AG04450 (cell line): ENCODE measurements at regions not wholly inside any gene's neighbourhood (a gene's known extent, or its start where the extent isn't known, plus 50 kb on each side); places are given as distances from the start of the nearest gene placed in this dataset.

ENCODE experiments used
- CTCF ChIA-PET: fragments of 300-600, 350-600 bp; formaldehyde crosslinking; extraction: SDS; loops from one replicate; lab custom pipeline; 2022; ENCODE audit warnings: antibody characterized with exemption, inconsistent platforms; lab: Charles Lee
- POLR2A ChIA-PET: fragments of 350-600 bp; formaldehyde crosslinking; extraction: SDS; loops from one replicate; lab custom pipeline; 2021; ENCODE audit warnings: antibody characterized with exemption, inconsistent platforms; lab: Yijun Ruan, JAX
- DNase-seq: peaks from one replicate; pipeline ENCODE4 v3.0.0-alpha.2; 2011; ENCODE audit warnings: low read depth, low spot score
- H3K27ac ChIP-seq: one replicate; pipeline ENCODE4 v1.5.1; 2012; ENCODE audit warnings: low read depth, low read length, control low read depth
- H3K27me3 ChIP-seq: one replicate; pipeline ENCODE4 v1.6.0; 2012; ENCODE audit warnings: low read length; ENCODE audit not compliant: control insufficient read depth, insufficient read depth
- H3K4me3 ChIP-seq: 2 replicates; pipeline ENCODE4 v1.5.1; 2011; ENCODE audit warnings: mild to moderate bottlenecking, low read depth, low read length, control low read depth
- H3K9me3 ChIP-seq: 2 replicates; pipeline ENCODE4 v1.5.1; 2012; ENCODE audit warnings: low read length; ENCODE audit not compliant: control insufficient read depth, insufficient read depth
- CTCF ChIP-seq: IDR thresholded peaks from 2 replicates; pipeline ENCODE4 v1.5.1; 2011; ENCODE audit warnings: low read depth, low read length, control low read depth, inconsistent platforms

- Histone ChIP-seq H3K27ac (no peak overlapping the region), H3K9me3 (peaks cover 7% of the 10 kb centered on the region; the same call in 1 of the 2 replicates), H3K27me3 (no peaks in the 10 kb centered on the region), H3K4me3 (no peak overlapping the region)
- ChIA-PET CTCF (no interaction called here), POLR2A (no interaction called here)
- no peak for TF ChIP-seq CTCF
- DNase-seq = no peak
Measured at GRCh38 chr3:34361921-34362320, 563.5 kb downstream of the PDCD6IP start.

GRCh38 chr3:34362910-34363309, 564.5 kb downstream of the PDCD6IP start:
- no peak overlapping the region for H3K27ac ChIP-seq
- ChIA-PET POLR2A (no interaction called here), CTCF (no interaction called here)
- no peak for DNase-seq
- no peaks in the 10 kb centered on the region for H3K27me3 ChIP-seq
- no peaks in the 10 kb centered on the region; the same call in 1 of the 2 replicates for H3K9me3 ChIP-seq
- H3K4me3 ChIP-seq = no peak overlapping the region
- TF ChIP-seq CTCF = no peak

GRCh38 chr3:34363881-34364280, 565.5 kb downstream of the PDCD6IP start:
- POLR2A ChIA-PET = no interaction called here
- TF ChIP-seq CTCF = no peak
- Histone ChIP-seq H3K4me3 (no peak overlapping the region), H3K9me3 (no peaks in the 10 kb centered on the region; the same call in 1 of the 2 replicates), H3K27ac (no peak overlapping the region), H3K27me3 (no peaks in the 10 kb centered on the region)
- CTCF ChIA-PET = no interaction called here
- DNase-seq = no peak

- Histone ChIP-seq H3K9me3 (no peaks in the 10 kb centered on the region; the same call in 1 of the 2 replicates), H3K27ac (no peak overlapping the region), H3K27me3 (no peaks in the 10 kb centered on the region), H3K4me3 (no peak overlapping the region)
- POLR2A ChIA-PET = no interaction called here
- no peak for TF ChIP-seq CTCF
- CTCF ChIA-PET = no interaction called here
- DNase-seq = no peak
Measured at GRCh38 chr3:34364335-34364734, 565.9 kb downstream of the PDCD6IP start.

GRCh38 chr3:34365231-34365630, 566.8 kb downstream of the PDCD6IP start:
- ChIA-PET CTCF (no interaction called here), POLR2A (no interaction called here)
- no peak for TF ChIP-seq CTCF
- DNase-seq = no peak
- H3K27me3 ChIP-seq = no peaks in the 10 kb centered on the region
- peaks cover under 1% of the 10 kb centered on the region for H3K9me3 ChIP-seq
- H3K27ac ChIP-seq = no peak overlapping the region
- H3K4me3 ChIP-seq = no peak overlapping the region
